A549 (cell line): ENCODE measurements at regions not wholly inside any gene's neighbourhood (a gene's known extent, or its start where the extent isn't known, plus 50 kb on each side); places are given as distances from the start of the nearest gene placed in this dataset.

ENCODE experiments used
- ATAC-seq, 2 experiments: fragments of 200-7000 bp in 1 of 2; fragments of >200 bp in 1 of 2; cut with Nextera tagmentation in 1 of 2; cut with Tn5 transposase in 1 of 2; 3 replicates each; pipeline versions ENCODE4 v1.8.0 to v1.9.1; 2018 to 2020; ENCODE audit warnings: mild to moderate bottlenecking in 1 of 2, moderate library complexity in 1 of 2
- CTCF ChIA-PET: fragments of 300-600 bp; sonication (Branson Sonifier 250); formaldehyde crosslinking; extraction: SDS; loops from one replicate; lab custom pipeline; 2021; ENCODE audit warnings: antibody characterized with exemption, inconsistent platforms; lab: Yijun Ruan, JAX
- POLR2A ChIA-PET: fragments of 350-600 bp; formaldehyde crosslinking; extraction: SDS; loops from one replicate; lab custom pipeline; 2021; ENCODE audit warnings: antibody characterized with exemption, inconsistent platforms; lab: Yijun Ruan, JAX
- DNase-seq, 2 experiments: peaks; one replicate each; pipeline versions ENCODE4 v3.0.0 to v3.0.0-alpha.2; 2011 to 2016; ENCODE audit warnings: low read depth in 1 of 2, low spot score in 1 of 2
- FAIRE-seq: peaks from 2 replicates; lab custom pipeline; 2011; peaks lifted over from hg19 to GRCh38; lab: Jason Lieb, UNC
- H3K27ac ChIP-seq, 2 experiments: fragments of >200 bp; sonication (Bioruptor Twin); formaldehyde crosslinking; 3 replicates each; pipeline ENCODE4 v1.5.1; 2016 to 2017
- H3K4me1 ChIP-seq: fragments of >200 bp; sonication (Bioruptor Twin); formaldehyde crosslinking; 3 replicates; pipeline ENCODE4 v1.6.1; 2016
- H3K4me2 ChIP-seq: fragments of >200 bp; sonication (Bioruptor Twin); formaldehyde crosslinking; 3 replicates; pipeline ENCODE4 v1.6.1; 2016
- H3K4me3 ChIP-seq: fragments of >200 bp; sonication (Bioruptor Twin); formaldehyde crosslinking; 3 replicates; pipeline ENCODE4 v1.5.1; 2016
- H3K9me3 ChIP-seq: fragments of >200 bp; sonication (Bioruptor Twin); formaldehyde crosslinking; 3 replicates; pipeline ENCODE4 v1.6.1; 2016
- BHLHE40 ChIP-seq: IDR thresholded peaks from 2 replicates; pipeline ENCODE4 v1.6.1; 2012; ENCODE audit warnings: low read depth, low read length, inconsistent platforms
- CBX8 ChIP-seq: fragments of 200-600 bp; sonication (generic); IDR thresholded peaks from 2 replicates; pipeline ENCODE4 v1.6.1; 2016
- CHD2 ChIP-seq: fragments of 150-350 bp; IDR thresholded peaks from 2 replicates; pipeline ENCODE4 v1.6.1; 2014; ENCODE audit warnings: low read length; ENCODE audit not compliant: partially characterized antibody
- E2F6 ChIP-seq: IDR thresholded peaks from 2 replicates; pipeline ENCODE4 v1.6.1; 2012; ENCODE audit warnings: low read depth, borderline replicate concordance
- EHF ChIP-seq: fragments of 250-450 bp; sonication (Bioruptor Pico); IDR thresholded peaks from 2 replicates; pipeline ENCODE4 v1.5.0; 2020; ENCODE audit warnings: mild to moderate bottlenecking
- EHMT2 ChIP-seq: fragments of 200-600 bp; sonication (generic); IDR thresholded peaks from 2 replicates; pipeline ENCODE4 v1.6.1; 2016; ENCODE audit warnings: antibody characterized with exemption, low read depth, mild to moderate bottlenecking, moderate library complexity
- FOSL2 ChIP-seq, 2 experiments: fragments of 450-650 bp in 1 of 2; fragments of >200 bp in 1 of 2; sonication (Bioruptor Twin) in 1 of 2; formaldehyde crosslinking; IDR thresholded peaks; 2 replicates each; pipeline versions ENCODE4 v1.5.0 to v1.6.1; 2016 to 2020; ENCODE audit warnings: mild to moderate bottlenecking in 1 of 2, moderate library complexity in 1 of 2
- HDAC2 ChIP-seq: fragments of 200-600 bp; sonication (generic); IDR thresholded peaks from 2 replicates; pipeline ENCODE4 v1.6.1; 2016
- HES2 ChIP-seq: fragments of >200 bp; sonication (Bioruptor Twin); formaldehyde crosslinking; IDR thresholded peaks from 2 replicates; pipeline ENCODE4 v1.6.1; 2016
- HOXA7 ChIP-seq: fragments of 250-450 bp; sonication (Bioruptor Pico); IDR thresholded peaks from 2 replicates; pipeline ENCODE4 v1.5.0; 2020; ENCODE audit warnings: mild to moderate bottlenecking, moderate library complexity
- HOXB13 ChIP-seq: fragments of 250-450 bp; sonication (Bioruptor Pico); IDR thresholded peaks from 2 replicates; pipeline ENCODE4 v1.5.0; 2020; ENCODE audit warnings: low read depth, mild to moderate bottlenecking, moderate library complexity
- JUN ChIP-seq, 2 experiments: fragments of >200 bp; sonication (Bioruptor Twin); formaldehyde crosslinking; IDR thresholded peaks; 2 replicates in 1 of 2; 3 replicates in 1 of 2; pipeline ENCODE4 v1.6.1; 2016 to 2017
- KDM1A ChIP-seq: fragments of 200-600 bp; sonication (generic); IDR thresholded peaks from 2 replicates; pipeline ENCODE4 v1.6.1; 2016; ENCODE audit warnings: low read depth, mild to moderate bottlenecking
- KDM5A ChIP-seq: fragments of 200-600 bp; sonication (generic); IDR thresholded peaks from 2 replicates; pipeline ENCODE4 v1.6.1; 2016; ENCODE audit warnings: antibody characterized with exemption, mild to moderate bottlenecking
- NR3C1 ChIP-seq: fragments of >200 bp; sonication (Bioruptor Twin); formaldehyde crosslinking; IDR thresholded peaks from 3 replicates; pipeline ENCODE4 v1.6.1; 2017
- PBX3 ChIP-seq: IDR thresholded peaks from 2 replicates; pipeline ENCODE4 v1.6.1; 2012
- PHF8 ChIP-seq: fragments of 200-600 bp; sonication (generic); IDR thresholded peaks from 2 replicates; pipeline ENCODE4 v1.6.1; 2016; ENCODE audit warnings: low read depth, mild to moderate bottlenecking, antibody characterized with exemption, moderate library complexity, borderline replicate concordance
- POLR2AphosphoS2 ChIP-seq: conservative IDR thresholded peaks from 2 replicates; pipeline ENCODE4 v1.6.1; 2012; ENCODE audit warnings: low read length, improper control_type of control experiment, inconsistent platforms
- RAD21 ChIP-seq, 2 experiments: fragments of >200 bp in 1 of 2; sonication (Bioruptor Twin) in 1 of 2; formaldehyde crosslinking in 1 of 2; IDR thresholded peaks in 1 of 2; conservative IDR thresholded peaks in 1 of 2; 2 replicates in 1 of 2; 3 replicates in 1 of 2; pipeline ENCODE4 v1.6.1; 2012 to 2018; ENCODE audit warnings: inconsistent platforms in 1 of 2
- RARB ChIP-seq: fragments of 250-450 bp; sonication (Bioruptor Pico); IDR thresholded peaks from 2 replicates; pipeline ENCODE4 v1.8.0; 2021; ENCODE audit warnings: mild to moderate bottlenecking, moderate library complexity
- RCOR1 ChIP-seq: fragments of 150-350 bp; IDR thresholded peaks from 2 replicates; pipeline ENCODE4 v1.6.1; 2014; ENCODE audit warnings: antibody characterized with exemption, low read length, low read depth
- RNF2 ChIP-seq: fragments of 200-600 bp; sonication (generic); IDR thresholded peaks from 2 replicates; pipeline ENCODE4 v1.6.1; 2016; ENCODE audit warnings: low read depth, mild to moderate bottlenecking, antibody characterized with exemption, moderate library complexity, borderline replicate concordance
- SREBF2 ChIP-seq: fragments of 450-650 bp; IDR thresholded peaks from 2 replicates; pipeline ENCODE4 v1.6.1; 2014; ENCODE audit warnings: mild to moderate bottlenecking, moderate library complexity
- TFCP2L1 ChIP-seq: fragments of 250-450 bp; sonication (Bioruptor Pico); IDR thresholded peaks from 2 replicates; pipeline ENCODE4 v1.5.0; 2021; ENCODE audit warnings: mild to moderate bottlenecking
- TP53 ChIP-seq: fragments of 250-450 bp; sonication (Bioruptor Pico); IDR thresholded peaks from 2 replicates; pipeline ENCODE4 v1.5.0; 2021; ENCODE audit warnings: mild to moderate bottlenecking, moderate library complexity
- ZC3H11A ChIP-seq: fragments of 450-650 bp; IDR thresholded peaks from 2 replicates; pipeline ENCODE4 v1.6.1; 2014; ENCODE audit warnings: antibody characterized with exemption, mild to moderate bottlenecking
- ZFP36 ChIP-seq: fragments of 450-650 bp; IDR thresholded peaks from 2 replicates; pipeline ENCODE4 v1.6.1; 2014; ENCODE audit warnings: borderline replicate concordance; ENCODE audit not compliant: partially characterized antibody
- ZNF302 ChIP-seq: fragments of 250-450 bp; sonication (Bioruptor Pico); IDR thresholded peaks from 2 replicates; pipeline ENCODE4 v1.9.0; 2021; ENCODE audit warnings: inconsistent platforms, mild to moderate bottlenecking, moderate library complexity
- WGBS: methylation state at CpG from one replicate; pipeline ENCODE4 v1.1.6; 2017; ENCODE audit errors: missing lambda C conversion rate; 5-methylcytosine and 5-hydroxymethylcytosine counted together
- TF ChIP-seq, protein P1 (sequence below): fragments of 250-450 bp; sonication (Bioruptor Pico); IDR thresholded peaks from 2 replicates; pipeline ENCODE4 v1.5.0; 2021; ENCODE audit warnings: mild to moderate bottlenecking, moderate library complexity, borderline replicate concordance
- TF ChIP-seq, protein P2 (sequence below): fragments of 200-600 bp; sonication (generic); IDR thresholded peaks from 2 replicates; pipeline ENCODE4 v1.6.1; 2016; ENCODE audit warnings: antibody characterized with exemption, mild to moderate bottlenecking, moderate library complexity
- TF ChIP-seq, protein P3 (sequence below): fragments of >200 bp; sonication (Bioruptor Twin); formaldehyde crosslinking; IDR thresholded peaks from 3 replicates; pipeline ENCODE4 v1.6.1; 2016

GRCh38 chr10:78489034-78489433 is 455.4 kb downstream of the RPS24 start:
- POLR2A ChIA-PET: no interaction called here
- H3K4me2 ChIP-seq: no peak overlapping the region
- H3K9me3 ChIP-seq: peaks cover 44% of the 10 kb centered on the region
- no peak for TF ChIP-seq FOSL2 (IDR thresholded peaks at IDR 0.05)
- TF ChIP-seq FOSL2 (CRISPR knock-in tag; IDR thresholded peaks at IDR 0.05): no peak
- TF ChIP-seq RAD21 (conservative IDR thresholded peaks at IDR 0.05 in 1 of 2, IDR thresholded peaks at IDR 0.05 in 1 of 2): no peak
- TF ChIP-seq E2F6: no peak
- no peak for TF ChIP-seq NR3C1
- TF ChIP-seq EHF (CRISPR knock-in tag): no peak
- TF ChIP-seq EHMT2: no peak
- TF ChIP-seq BHLHE40: no peak
- no peak for TF ChIP-seq RNF2
- no peak for TF ChIP-seq PHF8
- no peak for TF ChIP-seq SREBF2
- TF ChIP-seq ZNF302 (CRISPR knock-in tag): no peak
- TF ChIP-seq HOXB13 (CRISPR knock-in tag): no peak
- no peak for TF ChIP-seq RARB (CRISPR knock-in tag)
- TF ChIP-seq POLR2AphosphoS2: no peak
- no peak for TF ChIP-seq ZC3H11A
- TF ChIP-seq, protein P1, sequence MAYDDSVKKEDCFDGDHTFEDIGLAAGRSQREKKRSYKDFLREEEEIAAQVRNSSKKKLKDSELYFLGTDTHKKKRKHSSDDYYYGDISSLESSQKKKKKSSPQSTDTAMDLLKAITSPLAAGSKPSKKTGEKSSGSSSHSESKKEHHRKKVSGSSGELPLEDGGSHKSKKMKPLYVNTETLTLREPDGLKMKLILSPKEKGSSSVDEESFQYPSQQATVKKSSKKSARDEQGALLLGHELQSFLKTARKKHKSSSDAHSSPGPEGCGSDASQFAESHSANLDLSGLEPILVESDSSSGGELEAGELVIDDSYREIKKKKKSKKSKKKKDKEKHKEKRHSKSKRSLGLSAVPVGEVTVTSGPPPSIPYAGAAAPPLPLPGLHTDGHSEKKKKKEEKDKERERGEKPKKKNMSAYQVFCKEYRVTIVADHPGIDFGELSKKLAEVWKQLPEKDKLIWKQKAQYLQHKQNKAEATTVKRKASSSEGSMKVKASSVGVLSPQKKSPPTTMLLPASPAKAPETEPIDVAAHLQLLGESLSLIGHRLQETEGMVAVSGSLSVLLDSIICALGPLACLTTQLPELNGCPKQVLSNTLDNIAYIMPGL (CRISPR knock-in tag): no peak
- no peaks in the 10 kb centered on the region for H3K4me1 ChIP-seq
- ATAC-seq (no peak), DNase-seq (no peak), FAIRE-seq (no peak)
- H3K4me3 ChIP-seq: no peak overlapping the region
- WGBS: 0% methylated on average over 1 of the region's 1 CpG
- H3K27ac ChIP-seq: no peak overlapping the region
- CTCF ChIA-PET: no interaction called here

DNA sequence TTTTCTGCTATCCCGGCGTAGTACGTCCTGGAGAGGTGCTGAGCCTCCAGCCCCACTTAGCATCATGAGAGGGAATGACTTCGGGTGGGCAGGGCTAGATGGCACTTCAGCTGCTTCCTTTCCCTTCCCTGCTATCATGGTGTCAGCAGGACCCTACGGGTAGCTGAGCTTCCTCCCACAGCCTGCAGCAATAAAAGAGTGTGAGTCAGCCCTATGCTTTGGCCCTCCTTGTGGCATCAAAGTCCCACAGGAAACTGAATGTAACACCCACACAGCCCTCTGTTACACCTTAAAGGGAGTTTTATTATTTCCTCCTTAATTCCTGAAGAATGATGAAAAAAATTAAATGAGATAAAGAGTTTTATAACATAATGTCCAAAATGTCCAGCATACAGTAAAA is 458.1 kb downstream of the RPS24 start:
- no peak overlapping the region for H3K4me3 ChIP-seq
- POLR2A ChIA-PET: no interaction called here
- no peak overlapping the region for H3K27ac ChIP-seq
- ATAC-seq (no peak), FAIRE-seq (no peak), DNase-seq (no peak)
- H3K4me2 ChIP-seq: no peak overlapping the region
- WGBS: 5% methylated on average over 2 of the region's 5 CpGs
- no peaks in the 10 kb centered on the region for H3K4me1 ChIP-seq
- H3K9me3 ChIP-seq: peaks cover 44% of the 10 kb centered on the region
- TF ChIP-seq PBX3 (no peak), KDM5A (no peak), BHLHE40 (no peak), TP53 (CRISPR knock-in tag) (no peak), CHD2 (no peak), HOXA7 (no peak), KDM1A (no peak), RCOR1 (no peak), HES2 (no peak), RARB (CRISPR knock-in tag) (no peak), TFCP2L1 (CRISPR knock-in tag) (no peak), HDAC2 (no peak), CBX8 (no peak), ZC3H11A (no peak), RNF2 (no peak), ZFP36 (no peak), JUN (IDR thresholded peaks at IDR 0.05) (no peak), POLR2AphosphoS2 (no peak)
- TF ChIP-seq, protein P2, sequence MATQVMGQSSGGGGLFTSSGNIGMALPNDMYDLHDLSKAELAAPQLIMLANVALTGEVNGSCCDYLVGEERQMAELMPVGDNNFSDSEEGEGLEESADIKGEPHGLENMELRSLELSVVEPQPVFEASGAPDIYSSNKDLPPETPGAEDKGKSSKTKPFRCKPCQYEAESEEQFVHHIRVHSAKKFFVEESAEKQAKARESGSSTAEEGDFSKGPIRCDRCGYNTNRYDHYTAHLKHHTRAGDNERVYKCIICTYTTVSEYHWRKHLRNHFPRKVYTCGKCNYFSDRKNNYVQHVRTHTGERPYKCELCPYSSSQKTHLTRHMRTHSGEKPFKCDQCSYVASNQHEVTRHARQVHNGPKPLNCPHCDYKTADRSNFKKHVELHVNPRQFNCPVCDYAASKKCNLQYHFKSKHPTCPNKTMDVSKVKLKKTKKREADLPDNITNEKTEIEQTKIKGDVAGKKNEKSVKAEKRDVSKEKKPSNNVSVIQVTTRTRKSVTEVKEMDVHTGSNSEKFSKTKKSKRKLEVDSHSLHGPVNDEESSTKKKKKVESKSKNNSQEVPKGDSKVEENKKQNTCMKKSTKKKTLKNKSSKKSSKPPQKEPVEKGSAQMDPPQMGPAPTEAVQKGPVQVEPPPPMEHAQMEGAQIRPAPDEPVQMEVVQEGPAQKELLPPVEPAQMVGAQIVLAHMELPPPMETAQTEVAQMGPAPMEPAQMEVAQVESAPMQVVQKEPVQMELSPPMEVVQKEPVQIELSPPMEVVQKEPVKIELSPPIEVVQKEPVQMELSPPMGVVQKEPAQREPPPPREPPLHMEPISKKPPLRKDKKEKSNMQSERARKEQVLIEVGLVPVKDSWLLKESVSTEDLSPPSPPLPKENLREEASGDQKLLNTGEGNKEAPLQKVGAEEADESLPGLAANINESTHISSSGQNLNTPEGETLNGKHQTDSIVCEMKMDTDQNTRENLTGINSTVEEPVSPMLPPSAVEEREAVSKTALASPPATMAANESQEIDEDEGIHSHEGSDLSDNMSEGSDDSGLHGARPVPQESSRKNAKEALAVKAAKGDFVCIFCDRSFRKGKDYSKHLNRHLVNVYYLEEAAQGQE: no peak
- TF ChIP-seq, protein P3, sequence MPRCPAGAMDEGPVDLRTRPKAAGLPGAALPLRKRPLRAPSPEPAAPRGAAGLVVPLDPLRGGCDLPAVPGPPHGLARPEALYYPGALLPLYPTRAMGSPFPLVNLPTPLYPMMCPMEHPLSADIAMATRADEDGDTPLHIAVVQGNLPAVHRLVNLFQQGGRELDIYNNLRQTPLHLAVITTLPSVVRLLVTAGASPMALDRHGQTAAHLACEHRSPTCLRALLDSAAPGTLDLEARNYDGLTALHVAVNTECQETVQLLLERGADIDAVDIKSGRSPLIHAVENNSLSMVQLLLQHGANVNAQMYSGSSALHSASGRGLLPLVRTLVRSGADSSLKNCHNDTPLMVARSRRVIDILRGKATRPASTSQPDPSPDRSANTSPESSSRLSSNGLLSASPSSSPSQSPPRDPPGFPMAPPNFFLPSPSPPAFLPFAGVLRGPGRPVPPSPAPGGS: no peak
- CTCF ChIA-PET: interaction anchor here (0.6 to 0.9 kb wide), 2 partner anchors 281 to 1011 kb away, joined by 3 read pairs; no protein-coding TSS in a partner anchor
